MCF 10A (cell line): ENCODE measurements at regions not wholly inside any gene's neighbourhood (a gene's known extent, or its start where the extent isn't known, plus 50 kb on each side); places are given as distances from the start of the nearest gene placed in this dataset.

Experiments
- BruUV-seq: library from RNA; stranded (reverse); fragments of 400-500 nt; replicated peaks from 2 replicates; lab custom pipeline; 2021; lab: Mats Ljungman, UMichigan
- CTCF ChIA-PET: fragments of 300-600 bp; sonication (Branson Sonifier 250); formaldehyde crosslinking; extraction: SDS; loops from one replicate; lab custom pipeline; 2021; ENCODE audit warnings: antibody characterized with exemption, inconsistent platforms; lab: Yijun Ruan, JAX
- POLR2A ChIA-PET: fragments of 300-600, 350-650 bp; sonication (Branson Sonifier 250); formaldehyde crosslinking; extraction: SDS; loops from one replicate; lab custom pipeline; 2020; ENCODE audit warnings: antibody characterized with exemption, inconsistent platforms; lab: Yijun Ruan, JAX
- DNase-seq: peaks from one replicate; pipeline ENCODE4 v3.0.0-alpha.2; 2018; ENCODE audit not compliant: unreplicated experiment
- H3K27ac Mint-ChIP-seq: one replicate; pipeline ENCODE4 v1.8.0; 2022; ENCODE audit warnings: mild to moderate bottlenecking, low read depth, mixed read lengths; ENCODE audit not compliant: unreplicated experiment
- H3K27me3 Mint-ChIP-seq: one replicate; pipeline ENCODE4 v1.8.0; 2022; ENCODE audit warnings: mixed read lengths; ENCODE audit not compliant: insufficient read depth, unreplicated experiment
- H3K36me3 Mint-ChIP-seq: one replicate; pipeline ENCODE4 v1.8.0; 2022; ENCODE audit warnings: mild to moderate bottlenecking, moderate library complexity, mixed read lengths; ENCODE audit not compliant: insufficient read depth, unreplicated experiment
- H3K4me1 Mint-ChIP-seq: one replicate; pipeline ENCODE4 v1.8.0; 2022; ENCODE audit warnings: mixed read lengths; ENCODE audit not compliant: insufficient read depth, unreplicated experiment
- H3K4me3 Mint-ChIP-seq: one replicate; pipeline ENCODE4 v1.8.0; 2022; ENCODE audit warnings: mild to moderate bottlenecking, moderate library complexity, mixed read lengths; ENCODE audit not compliant: unreplicated experiment
- H3K9me3 Mint-ChIP-seq: one replicate; pipeline ENCODE4 v1.8.0; 2022; ENCODE audit warnings: mixed read lengths; ENCODE audit not compliant: unreplicated experiment
- CTCF ChIP-seq: fragments of 200-600 bp; IDR thresholded peaks from one replicate; pipeline ENCODE4 v1.8.0; 2022; ENCODE audit warnings: antibody characterized with exemption, mild to moderate bottlenecking; ENCODE audit not compliant: unreplicated experiment
- intact Hi-C: fragments of 100-400 bp; cut with micrococcal nuclease; formaldehyde crosslinking; loops from 2 replicates; pipeline ENCODE4 v1.14.1; 2022

GRCh38 chr1:199706826-199707606 lies 320.5 kb upstream of the NR5A2 start:
- Mint-ChIP-seq H3K27ac (no peak overlapping the region), H3K4me3 (no peak overlapping the region), H3K4me1 (peaks cover 6% of the 10 kb centered on the region), H3K36me3 (no peaks in the 10 kb centered on the region), H3K27me3 (no peaks in the 10 kb centered on the region), H3K9me3 (peaks cover 26% of the 10 kb centered on the region)
- BruUV-seq = no TSS peak
- TF ChIP-seq CTCF = no peak
- CTCF ChIA-PET = no interaction called here
- POLR2A ChIA-PET = no interaction called here
- intact Hi-C loops = no loop called here
- DNase-seq = no peak

- no peaks in the 10 kb centered on the region for H3K27me3 Mint-ChIP-seq
- no peak overlapping the region for H3K4me3 Mint-ChIP-seq
- H3K36me3 Mint-ChIP-seq = no peaks in the 10 kb centered on the region
- intact Hi-C loops = no loop called here
- H3K27ac Mint-ChIP-seq = no peak overlapping the region
- ChIA-PET CTCF (interaction anchor here (0.7 to 1.3 kb wide), 2 partner anchors 26 to 799 kb away, joined by 4 to 9 read pairs; no protein-coding TSS in a partner anchor), POLR2A (interaction anchor here (0.7 kb wide), 1 partner anchor 385 kb away, joined by 3 read pairs; no protein-coding TSS in a partner anchor)
- H3K4me1 Mint-ChIP-seq = no peaks in the 10 kb centered on the region
- BruUV-seq = no TSS peak
- no peak for DNase-seq
- TF ChIP-seq CTCF = no peak
- H3K9me3 Mint-ChIP-seq = peaks cover 28% of the 10 kb centered on the region
Observed at GRCh38 chr1:199710974-199711373, 316.5 kb upstream of the NR5A2 start.

- Mint-ChIP-seq H3K4me1 (no peaks in the 10 kb centered on the region), H3K27ac (no peak overlapping the region), H3K4me3 (no peak overlapping the region), H3K27me3 (no peaks in the 10 kb centered on the region), H3K36me3 (no peaks in the 10 kb centered on the region), H3K9me3 (peaks cover 5% of the 10 kb centered on the region)
- ChIA-PET POLR2A (interaction anchor here (1.1 kb wide), 1 partner anchor 11 kb away, joined by 3 read pairs; no protein-coding TSS in a partner anchor), CTCF (no interaction called here)
- no TSS peak for BruUV-seq
- TF ChIP-seq CTCF = no peak
- intact Hi-C loops = no loop called here
- DNase-seq = no peak
Observed at GRCh38 chr1:199716729-199717128, 310.8 kb upstream of the NR5A2 start.

- Mint-ChIP-seq H3K9me3 (no peaks in the 10 kb centered on the region), H3K27me3 (no peaks in the 10 kb centered on the region), H3K27ac (no peak overlapping the region), H3K36me3 (no peaks in the 10 kb centered on the region), H3K4me1 (no peaks in the 10 kb centered on the region), H3K4me3 (no peak overlapping the region)
- DNase-seq = no peak
- POLR2A ChIA-PET = interaction anchor here (0.6 to 1.8 kb wide), 2 partner anchors 23 to 61 kb away, joined by 3 to 5 read pairs; no protein-coding TSS in a partner anchor
- intact Hi-C loops = no loop called here
- BruUV-seq = no TSS peak
- CTCF ChIA-PET = interaction anchor here (0.7 to 1.1 kb wide), 4 partner anchors 18 to 954 kb away, joined by 3 to 4 read pairs (median 3); no protein-coding TSS in a partner anchor
- TF ChIP-seq CTCF = no peak
Observed at GRCh38 chr1:199719156-199719842, 308.2 kb upstream of the NR5A2 start.
